Colon (tissue), 2 donors: ENCODE measurements at regions not wholly inside any gene's neighbourhood (a gene's known extent, or its start where the extent isn't known, plus 50 kb on each side); places are given as distances from the start of the nearest gene placed in this dataset.

Experiments
- FAIRE-seq: peaks from 2 replicates; lab custom pipeline; 2012; peaks lifted over from hg19 to GRCh38; lab: Jason Lieb, UNC
- donor health status: control.
- donor health status: control.

DNA sequence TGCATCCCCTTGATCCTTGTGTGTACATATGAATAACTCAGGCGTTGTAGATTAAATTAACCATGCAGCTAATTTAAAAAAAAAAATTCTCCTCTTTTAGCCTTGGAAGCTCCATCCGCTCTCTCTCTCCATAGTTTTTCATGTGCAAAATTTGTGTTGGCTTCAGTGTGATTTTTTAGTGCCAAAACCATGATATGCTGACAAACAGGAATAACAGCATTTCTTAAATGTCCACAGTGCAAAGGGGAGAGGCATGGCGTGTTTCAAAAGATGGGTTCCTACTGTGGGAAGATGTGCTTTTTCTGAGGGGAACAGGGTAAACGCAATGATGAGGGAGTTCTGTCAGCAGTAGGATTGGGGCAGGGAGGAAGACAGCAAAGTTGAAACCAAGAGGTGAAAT lies 247.0 kb downstream of the ICOS start:
- no peak for FAIRE-seq

DNA sequence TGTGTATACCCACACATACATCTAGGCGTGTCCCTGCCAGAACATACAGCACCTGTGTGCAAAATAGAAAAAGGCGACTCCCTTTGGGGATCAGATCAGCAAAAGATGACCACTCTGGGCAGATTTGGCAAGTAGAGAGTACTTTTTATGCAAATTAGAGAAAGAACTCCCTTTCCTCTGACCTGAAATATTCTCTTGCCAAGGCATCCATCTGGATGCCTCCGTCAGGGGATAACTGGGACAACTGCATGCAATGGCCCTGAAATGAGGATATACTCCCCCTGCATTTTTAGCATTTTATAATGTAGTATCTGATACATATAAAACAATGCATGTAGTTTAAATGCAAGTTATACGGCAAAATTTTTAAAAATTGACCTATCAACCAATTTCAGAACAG lies 247.7 kb downstream of the ICOS start:
- FAIRE-seq = no peak

DNA sequence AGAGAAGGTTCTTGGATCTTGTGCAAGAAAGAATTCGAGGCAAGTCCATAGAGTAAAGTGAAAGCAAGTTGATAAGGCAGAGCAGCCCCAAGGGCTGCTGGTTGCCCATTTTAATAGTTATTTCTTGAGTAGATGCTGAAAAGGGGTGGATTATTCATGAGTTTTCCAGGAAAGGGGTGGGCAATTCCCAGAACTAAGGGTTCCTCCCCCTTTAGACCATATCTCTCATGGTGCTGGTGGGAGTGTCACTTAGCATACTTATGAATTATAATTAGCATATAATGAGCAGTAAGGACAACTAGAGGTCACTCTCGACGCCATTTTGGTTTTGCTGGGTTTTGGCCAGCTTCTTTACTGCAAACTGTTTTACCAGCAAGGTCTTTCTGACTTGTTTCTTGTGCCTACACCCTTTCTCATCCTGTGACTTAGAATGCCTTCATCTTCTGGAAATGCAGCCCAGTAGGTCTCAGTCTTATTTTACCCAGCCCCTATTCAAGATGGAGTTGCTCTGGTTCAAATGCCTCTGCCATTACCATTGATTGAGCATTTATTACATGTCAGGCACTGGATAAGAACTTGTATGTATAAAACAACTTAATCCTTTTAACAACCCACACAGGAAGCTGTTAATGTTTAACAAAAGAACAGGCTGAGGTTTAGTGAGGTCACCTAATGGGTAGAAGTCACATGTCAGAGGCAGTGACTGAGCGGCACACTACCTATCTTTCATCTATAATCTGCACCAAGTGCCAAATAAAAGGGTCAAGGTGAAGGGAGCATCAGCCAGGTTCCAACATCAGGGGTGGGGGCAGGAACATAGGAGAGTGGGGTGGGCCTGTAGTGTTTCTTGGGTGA lies 250.9 kb downstream of the ICOS start:
- no peak for FAIRE-seq

DNA sequence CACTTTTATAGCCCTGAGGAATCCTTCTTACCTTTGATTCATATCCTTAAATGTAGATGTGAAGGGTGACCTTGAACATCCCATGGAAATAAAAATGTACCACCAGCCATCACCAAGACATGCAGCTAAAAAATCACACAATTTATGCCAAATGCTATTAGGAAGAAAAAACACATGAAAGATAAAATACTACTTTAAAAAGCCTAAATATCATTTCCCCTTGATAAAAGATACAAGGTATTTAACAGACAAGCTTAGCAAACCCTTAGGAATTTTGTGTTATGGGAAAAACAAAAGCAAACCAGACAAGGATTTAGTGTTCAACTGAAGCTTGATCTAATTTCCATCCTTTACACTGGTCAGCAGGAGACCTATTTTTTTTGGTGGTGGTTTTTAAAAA lies 255.0 kb downstream of the ICOS start:
- no peak for FAIRE-seq

DNA sequence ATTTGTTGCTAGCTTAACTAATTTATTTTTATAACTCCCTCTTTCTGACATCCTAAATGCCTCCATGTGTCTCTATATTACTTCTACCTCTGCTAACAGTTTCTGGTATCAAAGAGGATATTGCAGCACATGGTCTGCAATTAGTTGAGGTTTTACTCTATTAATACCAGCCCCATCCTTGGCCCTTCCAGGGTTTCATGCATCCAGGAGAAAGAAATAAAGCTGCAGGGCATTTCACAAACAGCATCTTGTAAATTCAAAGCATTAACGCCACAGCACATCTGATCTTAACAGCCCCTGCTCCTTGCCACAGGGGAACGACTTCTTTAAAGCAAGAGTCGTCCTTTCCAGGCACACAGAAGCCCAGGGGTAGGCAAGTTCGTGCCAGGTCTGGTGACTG lies 258.9 kb downstream of the ICOS start:
- FAIRE-seq = no peak

DNA sequence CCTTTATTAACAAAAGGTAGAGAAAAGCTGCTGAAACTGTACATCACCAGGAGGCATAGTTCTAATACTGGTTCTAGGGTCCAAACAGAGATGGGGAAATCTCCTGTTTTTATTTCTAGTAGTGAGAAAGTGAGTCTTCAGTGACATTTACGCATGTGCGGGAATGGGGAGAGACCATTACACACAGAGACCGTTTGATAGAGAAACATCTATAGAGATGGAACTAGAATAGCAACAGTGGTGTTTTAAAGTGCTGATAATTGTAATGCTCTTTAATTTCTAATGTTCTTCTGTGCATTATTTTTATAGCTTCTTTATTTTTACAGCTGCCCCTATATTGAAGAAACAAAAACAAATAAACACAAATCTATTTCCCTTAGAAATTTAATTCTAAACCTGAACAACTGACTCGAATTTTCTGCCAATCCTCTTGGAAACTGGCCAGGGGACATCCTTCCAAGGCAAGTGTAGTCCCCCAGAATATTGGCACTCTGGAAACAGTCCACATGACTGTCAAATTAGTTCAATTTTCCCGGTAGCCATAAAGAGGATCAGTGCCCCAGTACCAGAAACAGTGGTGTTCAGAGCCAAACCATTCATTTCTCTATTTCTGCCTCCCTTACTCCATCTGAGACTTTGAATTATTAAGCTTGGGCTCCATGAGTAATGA lies 260.9 kb downstream of the ICOS start:
- FAIRE-seq = no peak

DNA sequence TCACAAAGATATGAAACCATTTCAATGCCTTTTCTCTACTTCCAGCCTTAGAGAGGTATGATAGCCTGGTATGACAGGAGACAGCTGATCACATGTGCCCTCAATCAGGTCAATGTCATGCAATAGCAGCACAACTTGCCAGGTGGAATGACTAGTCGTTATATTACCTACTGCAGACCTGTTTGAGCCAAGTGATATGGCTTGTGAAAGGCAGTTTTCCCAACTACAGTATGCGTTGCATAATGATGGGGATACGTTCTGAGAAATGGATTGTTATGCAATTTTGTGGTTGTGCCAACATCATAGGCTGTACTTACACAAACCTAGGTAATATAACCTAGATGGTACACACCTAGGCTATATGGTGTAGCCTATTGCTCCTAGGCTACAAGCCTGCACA lies 262.8 kb downstream of the ICOS start:
- no peak for FAIRE-seq

DNA sequence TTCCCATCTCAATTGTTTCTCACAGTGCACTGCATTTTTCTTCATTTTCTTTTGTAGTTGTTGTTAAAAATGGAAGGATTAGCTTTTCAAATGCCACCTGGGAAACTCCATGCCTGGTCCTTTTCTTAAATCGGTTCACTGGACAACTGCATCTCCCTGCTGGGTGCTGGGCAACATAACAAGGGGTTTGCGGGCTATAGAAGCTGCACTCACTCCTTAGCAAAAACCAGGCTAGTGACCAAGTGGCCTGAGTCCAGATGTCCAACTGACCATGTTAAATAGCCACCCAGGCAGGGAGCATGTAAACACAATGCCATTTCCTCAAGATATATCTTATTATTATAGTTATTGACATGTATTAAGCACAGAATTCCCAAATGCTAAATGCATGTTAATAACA lies 264.9 kb downstream of the ICOS start:
- FAIRE-seq = no peak

DNA sequence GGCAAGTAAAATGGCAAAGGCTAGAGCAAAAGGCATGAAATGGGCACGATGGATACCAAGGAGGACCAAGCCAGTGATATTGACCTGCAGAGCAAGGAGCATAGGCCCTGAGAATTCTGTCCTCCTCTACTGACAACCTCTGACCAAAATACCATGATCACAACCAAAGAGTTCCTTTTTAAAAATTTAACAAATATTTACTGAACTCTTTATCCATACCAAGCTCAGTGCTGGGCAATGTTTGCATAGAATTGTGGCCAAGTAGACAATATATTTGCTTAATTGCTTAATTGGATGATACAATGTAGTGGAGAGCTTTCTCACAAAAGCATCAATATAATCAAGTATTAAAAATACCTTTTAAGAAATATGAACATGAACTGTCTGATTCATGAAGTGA lies 265.7 kb downstream of the ICOS start:
- no peak for FAIRE-seq

DNA sequence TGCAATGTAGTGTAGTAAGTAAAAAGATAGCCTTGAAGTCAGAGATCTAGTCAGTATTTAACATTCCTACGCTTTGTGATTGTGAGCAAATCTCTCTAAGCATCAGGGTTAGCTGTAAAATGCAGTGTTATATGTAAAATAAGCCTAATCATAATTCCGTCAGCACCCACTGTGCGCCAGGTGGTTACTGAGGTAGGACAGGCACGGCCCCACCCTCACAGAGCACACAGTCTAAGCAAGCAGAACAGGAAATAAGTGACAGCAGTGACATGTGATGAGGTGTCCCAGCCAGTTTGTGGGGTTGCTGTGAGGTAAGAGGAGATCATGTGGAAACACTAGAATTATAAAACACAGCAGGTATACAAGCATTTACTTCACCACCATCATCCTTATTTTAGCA lies 267.1 kb downstream of the ICOS start:
- FAIRE-seq = no peak

DNA sequence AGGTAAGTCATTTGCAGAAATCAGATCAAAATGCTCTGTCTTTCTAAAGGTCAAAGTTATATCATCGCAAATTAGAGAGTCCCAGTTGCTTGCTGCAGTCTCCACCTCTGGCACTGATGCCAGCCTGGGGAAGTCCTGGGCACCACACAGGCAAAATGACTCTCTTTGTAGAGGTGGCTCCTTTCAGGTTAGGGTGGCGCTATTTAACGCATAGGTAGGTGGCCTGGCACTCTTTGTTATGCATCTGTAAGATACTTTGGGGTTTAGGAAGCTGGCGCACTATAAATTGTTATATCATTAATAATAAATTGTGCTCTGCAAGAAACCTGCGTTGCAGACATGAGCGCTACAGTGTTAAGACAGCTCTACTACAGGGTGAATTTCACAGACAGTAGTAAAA lies 268.5 kb downstream of the ICOS start:
- FAIRE-seq = no peak

DNA sequence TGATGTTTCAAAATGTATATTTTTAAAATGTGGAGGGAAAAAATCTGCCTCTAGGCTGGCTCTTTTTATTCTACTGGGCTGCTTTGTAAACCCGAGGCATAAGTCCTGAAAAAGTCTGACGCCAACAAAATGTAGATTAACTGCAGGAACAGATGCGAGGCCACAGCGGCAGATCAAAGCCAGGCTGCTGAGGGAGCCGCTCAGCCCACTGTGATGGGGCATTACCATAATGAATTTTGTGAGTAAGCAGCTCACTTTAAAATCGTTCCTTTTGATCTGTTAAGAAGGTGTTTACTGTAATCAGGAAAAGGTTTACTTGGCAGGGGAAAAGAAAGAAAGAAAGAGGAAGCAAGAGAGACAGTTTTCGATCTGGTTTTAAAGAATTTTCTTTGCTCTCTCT lies 269.0 kb downstream of the ICOS start:
- FAIRE-seq = no peak

DNA sequence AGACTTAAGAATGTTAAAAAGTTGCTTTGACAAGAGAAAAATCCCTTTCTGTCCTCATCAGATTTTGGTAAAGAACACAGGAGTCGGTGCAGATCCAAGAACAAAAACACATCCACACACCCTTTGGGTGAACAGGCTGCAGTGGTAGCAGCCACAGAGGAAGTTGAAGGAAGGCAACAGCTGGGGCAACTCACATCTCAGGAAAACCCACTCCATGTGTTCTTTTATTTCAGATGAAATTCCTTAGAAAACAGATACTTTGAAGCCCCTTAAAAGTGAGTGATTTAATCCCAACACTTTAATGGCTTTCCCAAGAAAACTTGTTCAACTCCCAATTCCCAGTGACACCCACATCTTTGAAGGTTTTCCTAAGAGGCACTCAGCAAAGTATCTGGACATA lies 271.3 kb downstream of the ICOS start:
- no peak for FAIRE-seq

DNA sequence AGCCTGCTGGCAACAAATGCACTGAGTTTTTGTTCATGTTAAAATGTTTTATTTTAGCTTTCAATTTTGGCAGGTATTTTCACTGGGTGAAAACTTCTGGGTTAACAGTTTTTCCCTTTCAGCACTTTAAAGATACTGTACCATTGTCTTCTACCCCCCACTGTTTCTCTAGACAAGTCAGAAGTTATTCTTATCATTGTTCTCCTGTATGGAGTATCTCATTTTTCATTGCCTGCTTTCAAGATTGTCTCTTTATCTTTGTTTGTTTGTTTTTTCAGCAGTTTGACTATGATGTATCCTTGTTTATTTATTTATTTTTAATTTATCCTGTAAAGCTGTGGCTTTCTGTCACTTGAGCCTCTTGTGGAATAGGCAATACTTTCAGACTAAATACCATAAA lies 277.0 kb downstream of the ICOS start:
- no peak for FAIRE-seq

DNA sequence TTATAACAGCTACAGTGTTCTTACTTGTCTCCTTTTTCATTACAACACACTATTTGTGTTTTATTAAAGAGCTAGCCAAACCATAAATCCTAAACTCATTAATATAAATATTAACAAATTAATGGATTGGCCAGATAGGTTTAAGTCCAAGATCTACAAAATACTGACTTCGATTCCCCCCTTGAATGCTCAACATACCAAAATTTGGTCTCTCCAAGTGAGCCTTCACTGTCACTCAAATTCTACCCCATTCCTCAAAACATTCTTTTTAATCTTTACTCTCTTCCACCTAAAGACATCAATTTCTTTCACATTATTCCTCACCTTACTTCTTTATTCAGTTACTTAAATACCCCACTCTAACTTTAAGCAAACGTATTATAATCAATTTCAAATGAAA lies 281.5 kb downstream of the ICOS start:
- FAIRE-seq = no peak

DNA sequence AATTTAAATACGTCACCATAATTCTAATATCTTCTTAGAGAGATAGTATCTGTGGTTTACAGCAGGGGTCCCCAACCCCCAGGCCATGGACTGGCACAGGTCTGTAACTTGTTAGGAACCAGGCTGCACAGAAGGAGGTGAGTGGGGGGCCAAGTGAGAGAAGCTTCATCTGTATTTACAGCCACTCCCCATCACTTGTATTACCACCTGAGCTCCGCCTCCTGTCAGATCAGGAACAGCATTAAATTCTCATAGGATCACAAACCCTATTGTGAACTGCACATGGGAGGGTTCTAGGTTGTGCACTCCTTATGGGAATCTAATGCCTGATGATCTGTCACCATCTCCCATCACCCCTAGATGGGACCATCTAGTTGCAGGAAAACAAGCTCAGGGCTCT lies 282.6 kb downstream of the ICOS start:
- no peak for FAIRE-seq

DNA sequence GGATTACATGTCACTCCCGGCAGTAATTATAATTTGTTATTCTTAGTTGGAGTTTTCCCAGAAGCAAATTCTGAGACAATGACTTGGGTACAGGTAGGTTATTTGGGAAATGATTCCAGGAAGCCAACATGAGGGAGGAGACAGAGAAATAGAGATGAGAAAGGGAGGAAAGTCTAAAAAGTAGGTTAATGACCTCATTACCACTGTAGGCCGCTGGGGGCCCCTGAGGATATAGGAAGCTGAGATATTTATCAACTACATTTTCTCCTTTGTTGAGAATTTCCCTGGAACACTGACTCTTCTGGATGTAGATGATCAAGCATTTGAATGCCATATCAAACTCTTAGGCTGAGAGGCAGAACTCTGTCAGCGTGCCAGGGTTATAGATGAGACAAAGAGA lies 284.3 kb downstream of the ICOS start:
- FAIRE-seq = no peak

DNA sequence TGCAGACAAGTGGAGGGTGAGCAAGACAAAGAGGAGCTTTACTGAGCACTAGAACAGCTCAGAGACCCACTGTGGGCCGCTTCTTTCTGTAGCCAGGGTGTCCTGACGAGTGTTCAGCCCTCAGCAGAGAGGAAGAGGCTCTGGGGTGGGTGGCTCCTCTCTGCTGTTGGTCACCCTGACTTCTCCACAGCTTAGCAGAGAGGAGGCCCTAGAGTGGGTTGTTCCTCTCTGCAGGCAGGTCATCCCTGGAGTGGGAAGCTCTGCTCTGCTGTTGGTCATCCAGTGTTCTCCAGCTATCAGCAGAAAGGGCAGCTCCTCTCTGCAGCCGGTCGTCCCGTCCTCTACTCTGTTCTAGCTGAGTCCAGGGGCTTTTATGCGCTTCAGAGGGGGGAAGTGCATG lies 286.5 kb downstream of the ICOS start:
- no peak for FAIRE-seq

DNA sequence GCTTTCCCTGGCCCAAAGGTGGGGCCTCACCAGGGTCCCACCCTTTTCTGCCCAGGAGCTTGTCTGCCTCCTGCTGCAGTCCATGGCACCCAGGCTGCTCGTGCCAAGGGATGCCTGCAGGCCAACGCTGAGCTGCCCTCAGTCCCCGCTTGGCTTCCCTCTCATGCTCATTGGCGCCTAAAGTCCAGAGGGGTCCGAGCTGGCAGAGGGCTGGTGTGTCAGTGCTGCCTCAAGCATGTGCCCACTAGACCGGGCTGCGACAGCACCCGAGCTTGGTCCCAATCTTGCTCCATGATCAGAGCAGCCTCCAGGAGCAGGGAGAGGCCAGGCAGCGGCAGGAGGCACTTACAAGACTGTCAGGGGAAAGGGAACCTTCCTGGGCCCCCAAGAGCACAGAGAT lies 287.0 kb downstream of the ICOS start:
- no peak for FAIRE-seq

DNA sequence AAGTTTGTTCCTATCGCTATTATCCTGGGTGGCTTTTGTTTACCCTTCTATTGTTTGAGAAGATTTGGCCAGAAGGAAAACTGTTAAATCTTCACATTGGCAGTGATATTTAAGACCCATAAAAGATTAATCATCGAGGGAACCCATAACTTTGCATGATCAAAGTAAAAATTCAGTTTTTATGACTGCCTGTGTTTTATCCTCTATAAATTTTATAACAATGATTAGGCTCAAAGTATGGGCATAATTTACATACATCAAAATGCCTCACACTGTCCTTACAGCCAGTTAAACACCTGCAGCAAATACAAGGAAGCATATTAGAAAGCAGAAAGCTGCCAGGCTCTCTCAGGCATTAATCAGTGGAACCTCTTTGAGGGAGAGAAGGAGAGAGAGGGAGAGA lies 289.1 kb downstream of the ICOS start:
- no peak for FAIRE-seq

DNA sequence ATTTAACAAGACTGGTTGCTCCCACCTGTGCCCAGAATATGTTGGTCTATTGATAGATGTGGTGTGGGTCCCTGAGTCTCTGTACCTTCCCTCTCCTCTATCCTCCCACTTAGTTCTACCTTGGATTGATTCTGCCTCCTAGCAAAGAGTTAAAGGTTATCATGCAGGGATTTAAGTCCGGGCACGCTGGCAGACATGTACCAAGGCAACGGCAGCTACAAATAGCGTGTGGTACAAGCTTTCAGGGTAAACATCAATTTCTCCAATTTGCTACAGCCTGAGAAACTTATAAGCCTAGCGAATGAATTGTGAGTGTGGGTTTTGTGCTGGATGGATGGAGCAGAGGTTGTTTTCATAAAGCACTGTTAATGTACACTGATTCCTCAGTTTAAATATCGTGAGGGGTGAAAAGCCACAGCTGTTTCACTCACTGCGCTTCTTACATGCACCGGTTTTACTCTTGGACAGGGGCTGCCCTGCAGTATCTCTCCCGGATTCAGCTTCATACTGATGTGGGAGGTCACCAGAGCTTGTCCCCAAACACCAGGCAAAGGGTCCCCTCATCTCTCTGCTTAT lies 289.8 kb downstream of the ICOS start:
- no peak for FAIRE-seq

DNA sequence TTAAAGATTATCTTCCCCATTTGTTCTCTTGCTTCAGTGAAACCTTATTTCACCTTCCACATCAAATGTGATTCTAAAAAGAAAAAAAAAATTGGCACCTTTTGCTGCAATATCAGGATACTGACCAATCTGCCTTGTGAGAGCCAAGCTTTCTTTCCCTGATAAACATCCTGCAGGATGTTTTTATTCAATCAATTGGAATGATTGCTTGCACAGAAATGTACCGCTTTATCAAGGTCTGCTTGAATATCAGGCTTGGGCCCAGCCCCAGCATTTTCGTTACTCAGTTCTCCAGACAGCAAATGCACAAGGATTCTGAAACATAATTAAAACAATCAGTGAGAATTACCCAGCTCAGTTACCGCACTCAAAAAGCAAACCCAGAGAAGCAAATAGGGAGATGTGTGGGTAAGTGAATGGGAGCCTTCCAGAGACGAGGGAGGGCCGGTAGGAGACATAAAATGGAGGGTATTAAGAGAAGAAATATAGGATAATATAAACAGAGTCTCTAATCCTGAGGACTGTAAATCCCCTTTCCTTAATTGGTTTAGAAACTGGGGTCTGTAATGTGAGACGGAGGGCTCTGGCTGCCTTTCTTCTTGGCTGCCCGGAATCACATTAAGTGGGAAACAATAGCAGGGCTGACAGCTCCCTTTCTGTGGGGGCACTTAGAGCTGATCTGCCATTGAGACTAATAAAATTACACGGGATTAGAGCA lies 291.8 kb downstream of the ICOS start:
- FAIRE-seq = no peak

DNA sequence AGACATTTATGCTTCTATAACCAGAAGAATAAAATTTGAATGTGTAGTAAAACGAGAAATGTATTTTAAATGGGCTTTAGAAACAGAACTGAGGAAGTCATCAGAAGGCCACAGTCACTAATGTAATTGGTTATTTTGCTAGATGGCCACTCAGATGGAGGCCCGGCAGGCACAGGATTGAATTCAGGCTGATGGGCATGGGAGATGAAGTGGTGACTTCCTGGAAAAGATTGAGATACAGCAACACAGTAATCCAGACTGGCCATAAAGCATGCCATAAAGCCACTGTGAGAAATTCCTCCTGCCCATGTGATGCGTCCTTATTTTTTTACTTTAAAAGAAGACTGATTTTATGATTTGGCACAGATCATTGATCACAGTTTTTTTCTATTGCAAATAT lies 297.7 kb downstream of the ICOS start:
- FAIRE-seq = no peak
